NB4 (cell line): ENCODE measurements at regions not wholly inside any gene's neighbourhood (a gene's known extent, or its start where the extent isn't known, plus 50 kb on each side); places are given as distances from the start of the nearest gene placed in this dataset.

Experiments
- MAX ChIP-seq: IDR thresholded peaks from 2 replicates; pipeline ENCODE4 v1.6.1; 2011; ENCODE audit warnings: low read depth, low read length
- MYC ChIP-seq: IDR thresholded peaks from 2 replicates; pipeline ENCODE4 v1.6.1; 2011; ENCODE audit warnings: low read depth, low read length
- POLR2A ChIP-seq: IDR thresholded peaks from 2 replicates; pipeline ENCODE4 v1.6.1; 2011; ENCODE audit warnings: mild to moderate bottlenecking; ENCODE audit not compliant: insufficient read length; ENCODE audit errors: extremely low read depth
- TF ChIP-seq, protein P1 (sequence below): IDR thresholded peaks from one replicate; pipeline ENCODE4 v1.5.1; 2012; ENCODE audit warnings: low read depth, low read length

DNA sequence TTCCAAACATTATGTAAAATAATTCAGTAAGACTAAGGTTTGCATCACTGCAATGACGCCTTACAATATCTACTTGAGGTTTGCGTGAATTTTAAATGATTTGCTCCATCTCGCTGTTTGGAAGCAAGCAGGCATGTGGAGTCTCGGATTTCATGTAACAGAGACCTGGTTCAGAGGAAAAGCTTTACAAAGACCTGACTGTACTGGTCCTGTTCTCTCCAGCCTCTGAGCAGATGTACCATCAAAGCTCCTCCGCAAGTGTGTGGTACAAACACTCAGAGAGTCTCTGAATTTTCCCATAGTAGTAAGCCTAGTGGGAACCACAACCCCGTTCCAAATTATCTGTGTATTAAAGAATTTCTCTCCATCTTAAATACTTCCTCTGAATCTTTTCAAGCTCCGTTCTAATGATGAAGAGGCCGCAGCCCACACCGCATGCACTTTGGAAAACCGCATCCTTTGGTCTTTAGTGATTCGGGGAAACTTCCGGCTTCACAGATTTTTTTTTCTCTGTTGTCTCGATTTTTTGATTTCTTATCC, 728.1 kb upstream of the SOX11 start:
- TF ChIP-seq POLR2A (no peak), MYC (no peak), MAX (no peak)
- TF ChIP-seq, protein P1, sequence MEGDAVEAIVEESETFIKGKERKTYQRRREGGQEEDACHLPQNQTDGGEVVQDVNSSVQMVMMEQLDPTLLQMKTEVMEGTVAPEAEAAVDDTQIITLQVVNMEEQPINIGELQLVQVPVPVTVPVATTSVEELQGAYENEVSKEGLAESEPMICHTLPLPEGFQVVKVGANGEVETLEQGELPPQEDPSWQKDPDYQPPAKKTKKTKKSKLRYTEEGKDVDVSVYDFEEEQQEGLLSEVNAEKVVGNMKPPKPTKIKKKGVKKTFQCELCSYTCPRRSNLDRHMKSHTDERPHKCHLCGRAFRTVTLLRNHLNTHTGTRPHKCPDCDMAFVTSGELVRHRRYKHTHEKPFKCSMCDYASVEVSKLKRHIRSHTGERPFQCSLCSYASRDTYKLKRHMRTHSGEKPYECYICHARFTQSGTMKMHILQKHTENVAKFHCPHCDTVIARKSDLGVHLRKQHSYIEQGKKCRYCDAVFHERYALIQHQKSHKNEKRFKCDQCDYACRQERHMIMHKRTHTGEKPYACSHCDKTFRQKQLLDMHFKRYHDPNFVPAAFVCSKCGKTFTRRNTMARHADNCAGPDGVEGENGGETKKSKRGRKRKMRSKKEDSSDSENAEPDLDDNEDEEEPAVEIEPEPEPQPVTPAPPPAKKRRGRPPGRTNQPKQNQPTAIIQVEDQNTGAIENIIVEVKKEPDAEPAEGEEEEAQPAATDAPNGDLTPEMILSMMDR, result no peak
